HUES6 (cell line): ENCODE measurements at regions not wholly inside any gene's neighbourhood (a gene's known extent, or its start where the extent isn't known, plus 50 kb on each side); places are given as distances from the start of the nearest gene placed in this dataset.
"Not testable (repeated sequence)": the region's sequence is repeated elsewhere in the genome, so short reads cannot be mapped to it uniquely, and the experiment has no call there.

ENCODE experiments used
- H3K27ac ChIP-seq: 2 replicates; pipeline ENCODE4 v1.7.0; 2013; ENCODE audit warnings: low read depth, mild to moderate bottlenecking, low read length, inconsistent platforms
- H3K27me3 ChIP-seq: 2 replicates; pipeline ENCODE4 v1.6.1; 2013; ENCODE audit warnings: low read length; ENCODE audit not compliant: control insufficient read depth, insufficient read depth
- H3K36me3 ChIP-seq: 2 replicates; pipeline ENCODE4 v1.6.1; 2013; ENCODE audit warnings: low read length; ENCODE audit not compliant: control insufficient read depth, insufficient read depth
- H3K4me1 ChIP-seq: 2 replicates; pipeline ENCODE4 v1.6.1; 2013; ENCODE audit warnings: low read length; ENCODE audit not compliant: control insufficient read depth, insufficient read depth
- H3K4me3 ChIP-seq: 2 replicates; pipeline ENCODE4 v1.5.1; 2013; ENCODE audit warnings: low read depth, low read length
- H3K9ac ChIP-seq: one replicate; pipeline ENCODE4 v1.6.1; 2013; ENCODE audit warnings: mild to moderate bottlenecking, low read length
- H3K9me3 ChIP-seq: 2 replicates; pipeline ENCODE4 v1.6.1; 2013; ENCODE audit warnings: low read depth, low read length; ENCODE audit not compliant: control insufficient read depth, insufficient read depth

- Histone ChIP-seq H3K27ac (no peak overlapping the region), H3K27me3 (no peaks in the 10 kb centered on the region), H3K36me3 (no peaks in the 10 kb centered on the region), H3K4me3 (no peak overlapping the region), H3K4me1 (peaks cover 4% of the 10 kb centered on the region; the same call in 1 of the 2 replicates), H3K9ac (no peak overlapping the region), H3K9me3 (no peaks in the 10 kb centered on the region)
These were observed 293.2 kb downstream of the FBXO8 start for GRCh38 chr4:173990126-173990868.

GRCh38 chr4:173963523-173963922, 319.9 kb downstream of the FBXO8 start:
- H3K9me3 ChIP-seq, H3K9ac ChIP-seq: not testable (repeated sequence)

GRCh38 chr4:173960398-173960797, 323.1 kb downstream of the FBXO8 start:
- H3K4me1 ChIP-seq, result no peaks in the 10 kb centered on the region
- H3K27ac ChIP-seq, result no peak overlapping the region
- H3K36me3 ChIP-seq, result no peaks in the 10 kb centered on the region
- no peak overlapping the region for H3K4me3 ChIP-seq
- H3K27me3 ChIP-seq, result no peaks in the 10 kb centered on the region
- H3K9me3 ChIP-seq, result no peaks in the 10 kb centered on the region
- no peak overlapping the region for H3K9ac ChIP-seq

More at GRCh38 chr4:173963523-173963922, 319.9 kb downstream of the FBXO8 start:
- H3K4me1 ChIP-seq, H3K27me3 ChIP-seq, H3K4me3 ChIP-seq, H3K36me3 ChIP-seq, H3K27ac ChIP-seq: not testable (repeated sequence)

GRCh38 chr4:173958445-173958844, 325.0 kb downstream of the FBXO8 start:
- no peaks in the 10 kb centered on the region for H3K27me3 ChIP-seq

GRCh38 chr4:173943547-173943946, 339.9 kb downstream of the FBXO8 start:
- Histone ChIP-seq H3K27me3 (no peaks in the 10 kb centered on the region), H3K9me3 (no peaks in the 10 kb centered on the region), H3K27ac (no peak overlapping the region)

More at GRCh38 chr4:173958445-173958844, 325.0 kb downstream of the FBXO8 start:
- no peak overlapping the region for H3K9ac ChIP-seq
- no peaks in the 10 kb centered on the region for H3K4me1 ChIP-seq
- no peak overlapping the region for H3K4me3 ChIP-seq
- H3K27ac ChIP-seq, result no peak overlapping the region
- H3K9me3 ChIP-seq, result no peaks in the 10 kb centered on the region
- no peaks in the 10 kb centered on the region for H3K36me3 ChIP-seq

GRCh38 chr4:173940146-173940545, 343.3 kb downstream of the FBXO8 start:
- H3K9me3 ChIP-seq, result no peaks in the 10 kb centered on the region
- H3K36me3 ChIP-seq, result no peaks in the 10 kb centered on the region
- H3K4me3 ChIP-seq, result no peak overlapping the region
- no peak overlapping the region for H3K27ac ChIP-seq
- no peaks in the 10 kb centered on the region for H3K27me3 ChIP-seq
- H3K4me1 ChIP-seq, result peaks cover 14% of the 10 kb centered on the region
- no peak overlapping the region for H3K9ac ChIP-seq

More at GRCh38 chr4:173943547-173943946, 339.9 kb downstream of the FBXO8 start:
- H3K36me3 ChIP-seq, result no peaks in the 10 kb centered on the region
- H3K4me3 ChIP-seq, result no peak overlapping the region
- H3K4me1 ChIP-seq, result no peaks in the 10 kb centered on the region; the same call in 1 of the 2 replicates
- no peak overlapping the region for H3K9ac ChIP-seq

- Histone ChIP-seq H3K36me3 (no peaks in the 10 kb centered on the region), H3K9me3 (no peaks in the 10 kb centered on the region), H3K27ac (no peak overlapping the region), H3K9ac (no peak overlapping the region), H3K4me1 (peaks cover 14% of the 10 kb centered on the region), H3K27me3 (no peaks in the 10 kb centered on the region), H3K4me3 (no peak overlapping the region)
These were observed 345.7 kb downstream of the FBXO8 start for GRCh38 chr4:173937631-173938270.

GRCh38 chr4:173936861-173937260, 346.6 kb downstream of the FBXO8 start:
- H3K27me3 ChIP-seq, result no peaks in the 10 kb centered on the region
- no peak overlapping the region for H3K9ac ChIP-seq
- no peaks in the 10 kb centered on the region for H3K36me3 ChIP-seq
- H3K27ac ChIP-seq, result no peak overlapping the region
- H3K4me1 ChIP-seq, result peaks cover 14% of the 10 kb centered on the region
- H3K9me3 ChIP-seq, result no peaks in the 10 kb centered on the region
- H3K4me3 ChIP-seq, result no peak overlapping the region

GRCh38 chr4:173935622-173936405, 347.7 kb downstream of the FBXO8 start:
- H3K36me3 ChIP-seq, result no peaks in the 10 kb centered on the region
- H3K9me3 ChIP-seq, result no peaks in the 10 kb centered on the region
- peaks cover 14% of the 10 kb centered on the region for H3K4me1 ChIP-seq
- H3K27ac ChIP-seq, result no peak overlapping the region; the same call in 1 of the 2 replicates
- H3K4me3 ChIP-seq, result no peak overlapping the region
- no peak overlapping the region for H3K9ac ChIP-seq
- no peaks in the 10 kb centered on the region for H3K27me3 ChIP-seq

GRCh38 chr4:173934933-173935620, 348.4 kb downstream of the FBXO8 start:
- Histone ChIP-seq H3K9ac (peak overlapping the region; percentile 21), H3K36me3 (no peaks in the 10 kb centered on the region), H3K27ac (no peak overlapping the region), H3K27me3 (no peaks in the 10 kb centered on the region), H3K4me1 (peaks cover 14% of the 10 kb centered on the region), H3K4me3 (no peak overlapping the region), H3K9me3 (no peaks in the 10 kb centered on the region)
